ENCODE measurements at regions not wholly inside any gene's neighbourhood (a gene's known extent, or its start where the extent isn't known, plus 50 kb on each side); places are given as distances from the start of the nearest gene placed in this dataset.
A peak's percentile ranks its signal among the peaks of the same experiment; 100 is the strongest.
"Not testable (repeated sequence)": the region's sequence is repeated elsewhere in the genome, so short reads cannot be mapped to it uniquely, and the experiment has no call there.

DNA sequence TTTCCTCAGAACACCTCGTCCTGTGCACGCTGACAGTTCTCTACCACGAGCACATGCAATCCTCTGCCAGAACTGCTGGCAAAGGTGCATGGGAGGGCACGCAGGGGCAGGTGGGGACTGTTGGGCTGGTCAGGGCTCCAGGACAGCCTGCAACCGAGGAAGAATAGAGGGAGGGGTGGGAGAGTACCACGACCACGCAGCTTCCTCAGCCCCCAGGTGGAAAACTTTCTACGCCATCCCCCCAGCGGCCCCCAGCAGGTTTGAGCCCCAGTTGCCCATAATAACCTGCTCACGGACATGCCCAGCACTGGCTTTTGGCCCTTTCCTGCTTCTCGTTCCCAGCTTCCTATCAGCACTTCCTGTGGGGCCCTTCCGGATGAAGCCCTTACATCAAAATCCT is 199.3 kb downstream of the C16orf95 start:
- Histone ChIP-seq H3K4me1 (no peaks in the 10 kb centered on the region), H3K27me3 (peaks cover 1% of the 10 kb centered on the region), H3K9me3 (no peaks in the 10 kb centered on the region), H3K4me3 (no peak overlapping the region), H3K27ac (no peak overlapping the region), H3K36me3 (no peaks in the 10 kb centered on the region)
- TF ChIP-seq, protein P1, sequence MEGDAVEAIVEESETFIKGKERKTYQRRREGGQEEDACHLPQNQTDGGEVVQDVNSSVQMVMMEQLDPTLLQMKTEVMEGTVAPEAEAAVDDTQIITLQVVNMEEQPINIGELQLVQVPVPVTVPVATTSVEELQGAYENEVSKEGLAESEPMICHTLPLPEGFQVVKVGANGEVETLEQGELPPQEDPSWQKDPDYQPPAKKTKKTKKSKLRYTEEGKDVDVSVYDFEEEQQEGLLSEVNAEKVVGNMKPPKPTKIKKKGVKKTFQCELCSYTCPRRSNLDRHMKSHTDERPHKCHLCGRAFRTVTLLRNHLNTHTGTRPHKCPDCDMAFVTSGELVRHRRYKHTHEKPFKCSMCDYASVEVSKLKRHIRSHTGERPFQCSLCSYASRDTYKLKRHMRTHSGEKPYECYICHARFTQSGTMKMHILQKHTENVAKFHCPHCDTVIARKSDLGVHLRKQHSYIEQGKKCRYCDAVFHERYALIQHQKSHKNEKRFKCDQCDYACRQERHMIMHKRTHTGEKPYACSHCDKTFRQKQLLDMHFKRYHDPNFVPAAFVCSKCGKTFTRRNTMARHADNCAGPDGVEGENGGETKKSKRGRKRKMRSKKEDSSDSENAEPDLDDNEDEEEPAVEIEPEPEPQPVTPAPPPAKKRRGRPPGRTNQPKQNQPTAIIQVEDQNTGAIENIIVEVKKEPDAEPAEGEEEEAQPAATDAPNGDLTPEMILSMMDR (IDR thresholded peaks at IDR 0.05), result no peak
- no peak for DNase-seq
- intact Hi-C loops (cut with DNase I), result no loop called here
- no peak for ATAC-seq

DNA sequence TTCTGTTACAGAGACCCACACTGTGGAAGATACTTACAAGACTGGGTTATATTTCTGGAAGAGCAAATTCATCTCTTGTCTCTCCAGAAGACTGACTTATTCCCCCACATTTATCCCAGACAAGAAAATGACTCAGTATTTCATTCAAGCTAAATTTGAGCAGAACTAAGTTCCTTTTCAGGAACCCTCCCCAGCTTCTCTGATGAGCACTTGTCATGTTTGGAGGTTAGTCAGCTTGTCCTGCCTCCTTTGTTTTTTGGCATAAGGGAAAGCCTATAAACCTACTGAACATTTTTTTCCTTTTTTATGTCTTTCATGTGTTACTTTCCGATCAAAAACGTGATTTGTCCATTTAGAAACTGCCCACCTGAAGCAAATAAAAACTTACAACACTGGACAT is 198.0 kb downstream of the C16orf95 start:
- ATAC-seq, result no peak
- Histone ChIP-seq H3K9me3 (no peaks in the 10 kb centered on the region), H3K4me1 (no peaks in the 10 kb centered on the region), H3K36me3 (no peaks in the 10 kb centered on the region), H3K27ac (no peak overlapping the region), H3K4me3 (no peak overlapping the region), H3K27me3 (peaks cover 8% of the 10 kb centered on the region)
- TF ChIP-seq, protein P1 (IDR thresholded peaks at IDR 0.05), result no peak
- intact Hi-C loops (cut with DNase I), result no loop called here
- no peak for DNase-seq

GRCh38 chr16:87119748-87120147 is 197.4 kb downstream of the C16orf95 start:
- ATAC-seq (no peak), DNase-seq (no peak)
- H3K36me3 ChIP-seq, result no peaks in the 10 kb centered on the region
- H3K4me1 ChIP-seq, result no peaks in the 10 kb centered on the region
- no peak overlapping the region for H3K27ac ChIP-seq
- H3K27me3 ChIP-seq, result peaks cover 8% of the 10 kb centered on the region
- intact Hi-C loops (cut with DNase I), result no loop called here
- H3K4me3 ChIP-seq, result no peak overlapping the region
- TF ChIP-seq, protein P1 (IDR thresholded peaks at IDR 0.05), result no peak
- H3K9me3 ChIP-seq, result no peaks in the 10 kb centered on the region

- Histone ChIP-seq H3K27me3 (peaks cover 8% of the 10 kb centered on the region), H3K9me3 (no peaks in the 10 kb centered on the region), H3K27ac (no peak overlapping the region), H3K4me3 (no peak overlapping the region), H3K36me3 (no peaks in the 10 kb centered on the region), H3K4me1 (peaks cover 5% of the 10 kb centered on the region)
- intact Hi-C loops (cut with DNase I), result no loop called here
- peak; percentile 29 for DNase-seq
- ATAC-seq, result no peak
- TF ChIP-seq, protein P1 (IDR thresholded peaks at IDR 0.05), result no peak
These were observed 195.4 kb downstream of the C16orf95 start for GRCh38 chr16:87121816-87122215.

GRCh38 chr16:87123356-87124001 is 193.7 kb downstream of the C16orf95 start:
- Histone ChIP-seq H3K27me3 (peaks cover 8% of the 10 kb centered on the region), H3K36me3 (no peaks in the 10 kb centered on the region), H3K4me1 (peaks cover 5% of the 10 kb centered on the region), H3K9me3 (no peaks in the 10 kb centered on the region), H3K4me3 (no peak overlapping the region), H3K27ac (no peak overlapping the region)
- TF ChIP-seq, protein P1 (IDR thresholded peaks at IDR 0.05), result no peak
- ATAC-seq (no peak), DNase-seq (no peak)
- intact Hi-C loops (cut with DNase I), result no loop called here

- intact Hi-C loops (cut with DNase I); H3K27ac ChIP-seq; H3K36me3 ChIP-seq; DNase-seq; H3K4me3 ChIP-seq; ATAC-seq; H3K9me3 ChIP-seq; H3K27me3 ChIP-seq; H3K4me1 ChIP-seq: not testable (repeated sequence)
These were observed 192.8 kb downstream of the C16orf95 start for GRCh38 chr16:87124405-87124804.

All from upper lobe of right lung (tissue), 1 donor.